CD14-positive monocyte (primary cell): ENCODE measurements at regions not wholly inside any gene's neighbourhood (a gene's known extent, or its start where the extent isn't known, plus 50 kb on each side); places are given as distances from the start of the nearest gene placed in this dataset.

Experiments
- DNase-seq, 3 donors: peaks; one replicate each; pipeline ENCODE4 v3.0.0-alpha.2; 2011 to 2022
- H2AFZ ChIP-seq: 2 replicates; pipeline ENCODE4 v1.6.0; 2012; ENCODE audit warnings: mild to moderate bottlenecking, low read depth, low read length, inconsistent platforms; ENCODE audit not compliant: insufficient read depth, poor library complexity, severe bottlenecking
- H3K27ac ChIP-seq, 2 donors: 1 replicate in 1 of 2; 2 replicates in 1 of 2; pipeline ENCODE4 v1.5.1; 2012 to 2013; ENCODE audit warnings: low read length in 2 of 2, control low read depth in 1 of 2, inconsistent platforms in 1 of 2, low read depth in 1 of 2, mild to moderate bottlenecking in 1 of 2
- H3K27me3 ChIP-seq, 2 donors: one replicate each; pipeline versions ENCODE4 v1.6.0 to v1.6.1; 2011 to 2013; ENCODE audit warnings: low read length in 2 of 2; ENCODE audit not compliant: control insufficient read depth in 2 of 2, insufficient read depth in 2 of 2
- H3K36me3 ChIP-seq, 2 donors: replicated peaks in 1 of 2; 1 replicate in 1 of 2; 2 replicates in 1 of 2; pipeline versions ENCODE4 v1.5.1 to v1.6.1; 2012 to 2013; ENCODE audit warnings: low read length in 2 of 2, control low read depth in 1 of 2, inconsistent platforms in 1 of 2, mild to moderate bottlenecking in 1 of 2; ENCODE audit not compliant: insufficient read depth in 2 of 2, control insufficient read depth in 1 of 2
- H3K4me1 ChIP-seq, 2 donors: 1 replicate in 1 of 2; 2 replicates in 1 of 2; pipeline versions ENCODE4 v1.5.1 to v1.6.1; 2012 to 2013; ENCODE audit warnings: low read length in 2 of 2, control low read depth in 1 of 2, inconsistent platforms in 1 of 2, mild to moderate bottlenecking in 1 of 2, moderate library complexity in 1 of 2; ENCODE audit not compliant: insufficient read depth in 2 of 2, control insufficient read depth in 1 of 2
- H3K4me2 ChIP-seq: replicated peaks from 2 replicates; pipeline ENCODE3; 2012; ENCODE audit warnings: low read length, moderate library complexity, mild to moderate bottlenecking; ENCODE audit not compliant: poor library complexity, severe bottlenecking; ENCODE audit errors: extremely low read depth
- H3K4me3 ChIP-seq, 3 experiments: fragments of 200-600 bp in 1 of 3; sonication (generic) in 1 of 3; replicated peaks in 1 of 3; 1 replicate in 2 of 3; 2 replicates in 1 of 3; pipeline ENCODE4 v1.5.1; 2011 to 2013; ENCODE audit warnings: low read length in 3 of 3, mild to moderate bottlenecking in 3 of 3, control low read depth in 2 of 3, low read depth in 2 of 3, inconsistent platforms in 1 of 3, moderate library complexity in 1 of 3
- H3K79me2 ChIP-seq: 2 replicates; pipeline ENCODE4 v1.6.0; 2012; ENCODE audit warnings: mild to moderate bottlenecking, control low read depth, inconsistent platforms, low read length, moderate library complexity; ENCODE audit not compliant: insufficient read depth
- H3K9ac ChIP-seq: 2 replicates; pipeline ENCODE4 v1.6.0; 2017; ENCODE audit warnings: low read length, mild to moderate bottlenecking; ENCODE audit not compliant: insufficient read depth, poor library complexity, severe bottlenecking
- H3K9me3 ChIP-seq, 2 donors: replicated peaks in 1 of 2; 1 replicate in 1 of 2; 2 replicates in 1 of 2; pipeline versions ENCODE4 v1.5.1 to v1.6.1; 2012 to 2013; ENCODE audit warnings: low read length in 2 of 2, control low read depth in 1 of 2; ENCODE audit not compliant: control insufficient read depth in 1 of 2, insufficient read depth in 1 of 2
- H4K20me1 ChIP-seq: 2 replicates; pipeline ENCODE4 v1.6.0; 2012; ENCODE audit warnings: mild to moderate bottlenecking, low read length, control low read depth, moderate library complexity; ENCODE audit not compliant: insufficient read depth
- H3K27ac Mint-ChIP-seq, 7 donors: one replicate each; pipeline ENCODE4 v1.8.0; 2020; ENCODE audit warnings: mild to moderate bottlenecking in 7 of 7, mixed read lengths in 7 of 7, moderate library complexity in 6 of 7, inconsistent platforms in 2 of 7
- H3K27me3 Mint-ChIP-seq, 3 donors: one replicate each; pipeline ENCODE4 v1.8.0; 2021 to 2022; ENCODE audit warnings: low read depth in 3 of 3, mild to moderate bottlenecking in 3 of 3, mixed read lengths in 3 of 3, moderate library complexity in 3 of 3, inconsistent platforms in 1 of 3
- H3K36me3 Mint-ChIP-seq, 2 donors: one replicate each; pipeline ENCODE4 v1.8.0; 2020; ENCODE audit warnings: mixed read lengths in 2 of 2, inconsistent platforms in 1 of 2, mild to moderate bottlenecking in 1 of 2
- H3K4me1 Mint-ChIP-seq: one replicate; pipeline ENCODE4 v1.8.0; 2020; ENCODE audit warnings: mild to moderate bottlenecking, mixed read lengths
- H3K4me3 Mint-ChIP-seq, 2 donors: one replicate each; pipeline ENCODE4 v1.8.0; 2020; ENCODE audit warnings: mild to moderate bottlenecking in 2 of 2, mixed read lengths in 2 of 2, moderate library complexity in 1 of 2
- H3K9me3 Mint-ChIP-seq, 7 donors: one replicate each; pipeline ENCODE4 v1.8.0; 2020 to 2022; ENCODE audit warnings: mixed read lengths in 7 of 7, mild to moderate bottlenecking in 6 of 7, moderate library complexity in 6 of 7, inconsistent platforms in 2 of 7
- WGBS: methylation state at CpG from one replicate; pipeline ENCODE4 v1.1.5; 2013; ENCODE audit warnings: missing lambda C conversion rate; ENCODE audit not compliant: insufficient coverage; 5-methylcytosine and 5-hydroxymethylcytosine counted together
- intact Hi-C, 2 donors: fragments of 100-400 bp; cut with micrococcal nuclease; formaldehyde crosslinking; loops; one replicate each; pipeline versions ENCODE4 v1.15.0 to v1.15.1; 2023
- TF ChIP-seq, protein P1 (sequence below): fragments of 200-600 bp; IDR thresholded peaks from one replicate; pipeline ENCODE4 v1.8.0; 2022; ENCODE audit warnings: antibody characterized with exemption, mild to moderate bottlenecking

GRCh38 chr1:191368891-191369654 lies 789.2 kb upstream of the RGS18 start:
- TF ChIP-seq, protein P1, sequence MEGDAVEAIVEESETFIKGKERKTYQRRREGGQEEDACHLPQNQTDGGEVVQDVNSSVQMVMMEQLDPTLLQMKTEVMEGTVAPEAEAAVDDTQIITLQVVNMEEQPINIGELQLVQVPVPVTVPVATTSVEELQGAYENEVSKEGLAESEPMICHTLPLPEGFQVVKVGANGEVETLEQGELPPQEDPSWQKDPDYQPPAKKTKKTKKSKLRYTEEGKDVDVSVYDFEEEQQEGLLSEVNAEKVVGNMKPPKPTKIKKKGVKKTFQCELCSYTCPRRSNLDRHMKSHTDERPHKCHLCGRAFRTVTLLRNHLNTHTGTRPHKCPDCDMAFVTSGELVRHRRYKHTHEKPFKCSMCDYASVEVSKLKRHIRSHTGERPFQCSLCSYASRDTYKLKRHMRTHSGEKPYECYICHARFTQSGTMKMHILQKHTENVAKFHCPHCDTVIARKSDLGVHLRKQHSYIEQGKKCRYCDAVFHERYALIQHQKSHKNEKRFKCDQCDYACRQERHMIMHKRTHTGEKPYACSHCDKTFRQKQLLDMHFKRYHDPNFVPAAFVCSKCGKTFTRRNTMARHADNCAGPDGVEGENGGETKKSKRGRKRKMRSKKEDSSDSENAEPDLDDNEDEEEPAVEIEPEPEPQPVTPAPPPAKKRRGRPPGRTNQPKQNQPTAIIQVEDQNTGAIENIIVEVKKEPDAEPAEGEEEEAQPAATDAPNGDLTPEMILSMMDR, result no peak
- H3K4me1 ChIP-seq, result no peaks in the 10 kb centered on the region
- no peak overlapping the region for H3K4me3 Mint-ChIP-seq
- no peaks in the 10 kb centered on the region for H3K36me3 Mint-ChIP-seq
- H3K27ac Mint-ChIP-seq, result no peak overlapping the region
- H3K27me3 ChIP-seq, result no peaks in the 10 kb centered on the region
- H4K20me1 ChIP-seq, result no peaks in the 10 kb centered on the region
- H3K9me3 ChIP-seq, result peaks cover 0 to 4% of the 10 kb centered on the region in 2 donors
- H3K36me3 ChIP-seq, result no peaks in the 10 kb centered on the region
- no peak overlapping the region for H3K4me3 ChIP-seq
- H3K27me3 Mint-ChIP-seq, result peaks cover 0 to 2% (median 0%) of the 10 kb centered on the region in 3 donors
- H3K9ac ChIP-seq, result no peak overlapping the region
- H3K27ac ChIP-seq, result no peak overlapping the region
- H3K79me2 ChIP-seq, result no peaks in the 10 kb centered on the region
- no peak overlapping the region for H2AFZ ChIP-seq
- 67% methylated on average over 4 of the region's 12 CpGs for WGBS
- H3K4me2 ChIP-seq, result no peak overlapping the region
- DNase-seq, result no peak
- intact Hi-C loops, result no loop called here
- no peaks in the 10 kb centered on the region for H3K4me1 Mint-ChIP-seq
- peaks cover 0 to 9% (median 4%) of the 10 kb centered on the region in 7 donors for H3K9me3 Mint-ChIP-seq

DNA sequence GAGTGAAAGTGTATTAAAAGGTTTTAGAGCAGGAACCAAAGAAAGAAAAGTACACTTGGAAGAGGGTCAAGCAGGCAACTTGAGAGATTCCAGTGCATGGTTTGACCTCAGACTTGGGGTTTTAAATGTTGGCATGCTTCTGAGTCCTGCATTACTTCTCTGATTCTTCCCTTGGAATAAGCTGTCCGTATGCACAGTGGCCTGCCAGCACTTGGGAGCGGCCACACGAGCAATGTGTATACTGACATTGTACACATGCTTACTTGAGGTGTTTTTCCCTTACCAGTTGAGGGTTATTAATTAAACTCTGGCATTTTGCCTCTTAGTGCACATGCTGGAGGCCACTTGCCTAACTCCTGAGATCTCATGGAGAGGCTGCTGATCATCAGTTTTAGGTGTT lies 786.6 kb upstream of the RGS18 start:
- TF ChIP-seq, protein P1, result no peak
- H3K36me3 Mint-ChIP-seq, result no peaks in the 10 kb centered on the region
- H3K4me1 ChIP-seq, result no peaks in the 10 kb centered on the region
- no peak overlapping the region for H3K9ac ChIP-seq
- H2AFZ ChIP-seq, result no peak overlapping the region
- H3K9me3 ChIP-seq, result peaks cover 0 to 4% of the 10 kb centered on the region in 2 donors
- no peaks in the 10 kb centered on the region for H3K79me2 ChIP-seq
- no peaks in the 10 kb centered on the region for H3K36me3 ChIP-seq
- H3K27me3 Mint-ChIP-seq, result peaks cover 0 to 2% (median 0%) of the 10 kb centered on the region in 3 donors
- H3K4me2 ChIP-seq, result no peak overlapping the region
- H3K9me3 Mint-ChIP-seq, result peaks cover 6 to 13% (median 9%) of the 10 kb centered on the region in 7 donors
- no peak overlapping the region for H3K4me3 Mint-ChIP-seq
- no peak for DNase-seq
- no peak overlapping the region for H3K27ac ChIP-seq
- H4K20me1 ChIP-seq, result no peaks in the 10 kb centered on the region
- no peaks in the 10 kb centered on the region for H3K27me3 ChIP-seq
- no peak overlapping the region for H3K4me3 ChIP-seq
- no peak overlapping the region for H3K27ac Mint-ChIP-seq
- no peaks in the 10 kb centered on the region for H3K4me1 Mint-ChIP-seq
- 100% methylated on average over 3 of the region's 3 CpGs for WGBS
- intact Hi-C loops, result no loop called here
